Calu3 (cell line): ENCODE measurements at regions not wholly inside any gene's neighbourhood (a gene's known extent, or its start where the extent isn't known, plus 50 kb on each side); places are given as distances from the start of the nearest gene placed in this dataset.

Experiments
- BruUV-seq: library from RNA; stranded (reverse); fragments of 400-500 nt; replicated peaks from 2 replicates; lab custom pipeline; 2021; lab: Mats Ljungman, UMichigan
- CTCF ChIA-PET: fragments of 300-600 bp; sonication (Branson Sonifier 250); formaldehyde crosslinking; loops from one replicate; lab custom pipeline; 2022; ENCODE audit warnings: antibody characterized with exemption; lab: Charles Lee
- DNase-seq: peaks from one replicate; pipeline ENCODE4 v3.0.0; 2022
- H3K27ac Mint-ChIP-seq: one replicate; pipeline ENCODE4 v1.8.0; 2022; ENCODE audit warnings: mixed read lengths; ENCODE audit not compliant: unreplicated experiment
- H3K27me3 Mint-ChIP-seq: one replicate; pipeline ENCODE4 v1.8.0; 2022; ENCODE audit warnings: mixed read lengths; ENCODE audit not compliant: unreplicated experiment
- H3K36me3 Mint-ChIP-seq: one replicate; pipeline ENCODE4 v1.8.0; 2022; ENCODE audit warnings: mild to moderate bottlenecking, moderate library complexity, mixed read lengths; ENCODE audit not compliant: insufficient read depth, unreplicated experiment
- H3K4me1 Mint-ChIP-seq: one replicate; pipeline ENCODE4 v1.8.0; 2022; ENCODE audit warnings: mild to moderate bottlenecking, low read depth, mixed read lengths; ENCODE audit not compliant: unreplicated experiment
- H3K4me3 Mint-ChIP-seq: one replicate; pipeline ENCODE4 v1.8.0; 2022; ENCODE audit warnings: mild to moderate bottlenecking, low read depth, moderate library complexity, mixed read lengths; ENCODE audit not compliant: unreplicated experiment
- H3K9me3 Mint-ChIP-seq: one replicate; pipeline ENCODE4 v1.8.0; 2022; ENCODE audit warnings: low read depth, mixed read lengths; ENCODE audit not compliant: unreplicated experiment
- intact Hi-C: fragments of 100-400 bp; cut with micrococcal nuclease; formaldehyde crosslinking; loops from one replicate; pipeline ENCODE4 v1.10.0; 2022; ENCODE audit not compliant: unreplicated experiment
- TF ChIP-seq, protein P1 (sequence below): fragments of 200-600 bp; IDR thresholded peaks from one replicate; pipeline ENCODE4 v1.8.0; 2022; ENCODE audit warnings: antibody characterized with exemption; ENCODE audit not compliant: unreplicated experiment

DNA sequence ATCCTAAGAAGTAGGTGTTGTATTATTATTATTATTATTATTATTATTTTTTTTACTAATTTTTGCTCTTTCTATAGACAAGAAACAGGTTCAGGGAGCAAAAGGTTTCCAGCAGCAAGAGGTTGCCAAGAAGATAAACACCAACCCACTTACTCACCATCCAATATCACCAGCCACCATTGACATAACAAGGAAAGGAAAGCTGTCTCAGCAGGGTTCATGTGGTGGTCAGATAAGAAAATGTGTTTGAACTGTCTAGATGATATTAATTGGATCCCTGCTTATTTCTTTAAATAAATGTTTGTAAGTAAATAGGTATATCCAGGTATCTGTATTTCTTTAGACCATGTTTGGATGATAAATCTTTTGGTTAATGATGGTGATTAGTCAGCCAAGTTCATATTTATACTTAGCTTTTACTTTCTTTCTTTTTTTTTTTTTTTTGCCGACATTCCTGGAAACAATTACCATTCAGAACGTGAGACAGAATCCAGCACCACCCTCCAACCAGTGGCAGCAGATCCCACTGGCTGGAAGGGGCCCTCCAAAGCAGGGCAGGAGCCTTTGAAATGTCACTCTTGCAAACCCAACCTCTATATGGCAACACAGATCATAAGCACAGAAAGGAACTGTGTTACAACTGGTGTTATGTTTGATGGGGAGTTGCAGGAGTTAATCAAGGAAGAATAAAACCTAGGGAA lies 139.2 kb upstream of the ECI2 start:
- Mint-ChIP-seq H3K27ac (no peak overlapping the region), H3K4me1 (peaks cover 9% of the 10 kb centered on the region), H3K27me3 (no peaks in the 10 kb centered on the region), H3K4me3 (no peak overlapping the region), H3K36me3 (no peaks in the 10 kb centered on the region), H3K9me3 (no peaks in the 10 kb centered on the region)
- TF ChIP-seq, protein P1, sequence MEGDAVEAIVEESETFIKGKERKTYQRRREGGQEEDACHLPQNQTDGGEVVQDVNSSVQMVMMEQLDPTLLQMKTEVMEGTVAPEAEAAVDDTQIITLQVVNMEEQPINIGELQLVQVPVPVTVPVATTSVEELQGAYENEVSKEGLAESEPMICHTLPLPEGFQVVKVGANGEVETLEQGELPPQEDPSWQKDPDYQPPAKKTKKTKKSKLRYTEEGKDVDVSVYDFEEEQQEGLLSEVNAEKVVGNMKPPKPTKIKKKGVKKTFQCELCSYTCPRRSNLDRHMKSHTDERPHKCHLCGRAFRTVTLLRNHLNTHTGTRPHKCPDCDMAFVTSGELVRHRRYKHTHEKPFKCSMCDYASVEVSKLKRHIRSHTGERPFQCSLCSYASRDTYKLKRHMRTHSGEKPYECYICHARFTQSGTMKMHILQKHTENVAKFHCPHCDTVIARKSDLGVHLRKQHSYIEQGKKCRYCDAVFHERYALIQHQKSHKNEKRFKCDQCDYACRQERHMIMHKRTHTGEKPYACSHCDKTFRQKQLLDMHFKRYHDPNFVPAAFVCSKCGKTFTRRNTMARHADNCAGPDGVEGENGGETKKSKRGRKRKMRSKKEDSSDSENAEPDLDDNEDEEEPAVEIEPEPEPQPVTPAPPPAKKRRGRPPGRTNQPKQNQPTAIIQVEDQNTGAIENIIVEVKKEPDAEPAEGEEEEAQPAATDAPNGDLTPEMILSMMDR: no peak
- BruUV-seq: no TSS peak
- intact Hi-C loops: no loop called here
- no peak for DNase-seq
- CTCF ChIA-PET: no interaction called here

DNA sequence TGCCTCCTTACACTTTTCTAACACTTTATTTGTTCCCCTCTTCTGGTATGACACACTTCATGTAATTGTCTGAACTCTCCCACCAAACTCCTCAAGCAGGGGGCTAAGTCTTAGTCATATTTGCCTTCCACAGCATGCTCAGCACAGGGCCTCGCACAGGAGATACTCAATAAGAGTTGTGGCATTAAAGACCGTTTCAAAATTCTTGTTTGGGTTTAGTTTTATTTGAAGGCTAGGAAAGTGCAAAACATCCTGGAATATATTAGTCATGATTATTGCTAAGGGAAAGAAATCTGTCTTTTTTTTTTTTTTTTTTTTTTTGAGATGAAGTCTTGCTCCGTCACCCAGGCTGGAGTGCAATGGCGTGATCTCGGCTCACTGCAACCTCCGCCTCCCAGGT lies 137.6 kb upstream of the ECI2 start:
- CTCF ChIA-PET: no interaction called here
- peaks cover 9% of the 10 kb centered on the region for H3K4me1 Mint-ChIP-seq
- no peaks in the 10 kb centered on the region for H3K9me3 Mint-ChIP-seq
- H3K27ac Mint-ChIP-seq: no peak overlapping the region
- BruUV-seq: no TSS peak
- no peak for DNase-seq
- TF ChIP-seq, protein P1: no peak
- intact Hi-C loops: no loop called here
- H3K36me3 Mint-ChIP-seq: no peaks in the 10 kb centered on the region
- H3K4me3 Mint-ChIP-seq: no peak overlapping the region
- peaks cover 2% of the 10 kb centered on the region for H3K27me3 Mint-ChIP-seq

DNA sequence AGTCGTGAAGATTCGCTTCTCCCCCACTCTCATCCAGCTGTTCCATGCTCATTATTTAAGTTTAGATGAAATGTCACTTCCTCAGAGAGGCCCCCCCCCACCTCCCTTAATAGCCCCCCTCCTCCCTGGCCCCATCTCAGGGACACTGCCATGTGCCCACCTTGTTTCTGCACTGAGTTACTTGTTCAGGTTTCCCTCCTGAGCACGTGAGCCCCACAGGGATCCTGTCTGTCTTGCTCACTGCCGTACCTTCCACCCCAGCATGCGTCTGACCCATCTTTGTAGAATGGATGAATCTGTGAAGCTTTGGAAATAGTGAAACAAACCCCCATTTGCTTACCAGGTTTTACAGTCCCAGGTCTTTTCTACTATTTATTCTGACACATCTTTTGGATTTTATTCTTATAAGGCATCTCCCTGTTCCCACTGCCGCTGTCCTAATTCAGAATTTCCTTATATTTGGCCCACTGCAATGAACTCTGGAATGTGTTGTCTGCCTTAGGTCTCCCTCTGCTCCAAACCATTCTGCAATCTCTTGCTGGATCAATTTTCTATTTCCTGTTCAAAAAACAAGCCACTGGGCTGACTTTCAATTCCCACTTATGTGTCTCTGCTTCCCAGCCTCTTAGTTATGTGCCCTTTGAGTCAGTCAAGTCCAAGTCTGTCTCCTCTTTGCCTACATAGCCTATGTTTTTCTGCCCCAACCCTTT lies 136.5 kb upstream of the ECI2 start:
- intact Hi-C loops: no loop called here
- Mint-ChIP-seq H3K36me3 (no peaks in the 10 kb centered on the region), H3K4me3 (no peak overlapping the region), H3K27me3 (peaks cover 13% of the 10 kb centered on the region), H3K4me1 (peaks cover 9% of the 10 kb centered on the region), H3K9me3 (peaks cover 5% of the 10 kb centered on the region), H3K27ac (no peak overlapping the region)
- TF ChIP-seq, protein P1: no peak
- BruUV-seq: no TSS peak
- DNase-seq: no peak
- CTCF ChIA-PET: interaction anchor here (0.7 kb wide), 1 partner anchor 753 kb away, joined by 8 read pairs; no protein-coding TSS in a partner anchor

DNA sequence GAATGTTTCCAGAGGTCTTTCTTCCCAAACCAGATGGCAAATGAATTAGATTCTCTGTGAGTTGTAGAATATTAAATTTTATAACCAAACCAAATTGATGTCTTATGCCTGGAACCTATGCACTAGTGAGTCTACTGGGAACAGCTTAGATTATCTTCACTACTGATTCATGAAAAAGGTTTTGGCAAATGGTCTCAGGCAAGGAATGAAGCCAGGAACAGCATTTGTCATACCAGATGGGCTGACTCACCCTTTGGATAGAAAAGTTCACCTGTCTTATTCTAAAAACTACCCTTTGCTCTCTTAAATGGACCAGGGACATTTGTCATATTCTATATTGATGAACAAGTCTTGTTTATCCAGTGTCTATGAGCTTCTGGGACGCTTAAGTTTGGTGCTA lies 135.4 kb upstream of the ECI2 start:
- H3K4me3 Mint-ChIP-seq: no peak overlapping the region

More for the DNA sequence above, 135.4 kb upstream of the ECI2 start:
- TF ChIP-seq, protein P1: no peak
- H3K27ac Mint-ChIP-seq: no peak overlapping the region
- H3K9me3 Mint-ChIP-seq: peaks cover 7% of the 10 kb centered on the region
- no peak for DNase-seq
- H3K36me3 Mint-ChIP-seq: no peaks in the 10 kb centered on the region
- CTCF ChIA-PET: no interaction called here
- H3K27me3 Mint-ChIP-seq: peaks cover 24% of the 10 kb centered on the region
- peaks cover 9% of the 10 kb centered on the region for H3K4me1 Mint-ChIP-seq
- intact Hi-C loops: no loop called here
- no TSS peak for BruUV-seq
